HCT116 (cell line): ENCODE measurements at regions not wholly inside any gene's neighbourhood (a gene's known extent, or its start where the extent isn't known, plus 50 kb on each side); places are given as distances from the start of the nearest gene placed in this dataset.

ENCODE experiments used
- ATAC-seq: fragments of 200-7000 bp; cut with Tn5 transposase; 2 replicates; pipeline ENCODE4 v1.9.1; 2020; ENCODE audit warnings: mild to moderate bottlenecking, moderate library complexity
- BruUV-seq: library from RNA; stranded (reverse); fragments of 400-500 nt; replicated peaks from 2 replicates; lab custom pipeline; 2021; lab: Mats Ljungman, UMichigan
- CTCF ChIA-PET: fragments of 300-600 bp; sonication (Branson Sonifier 250); formaldehyde crosslinking; loops from one replicate; lab custom pipeline; 2021; ENCODE audit warnings: antibody characterized with exemption; lab: Charles Lee
- POLR2A ChIA-PET: fragments of 300-600, 350-600 bp; sonication (Branson Sonifier 250); formaldehyde crosslinking; loops from one replicate; lab custom pipeline; 2021; ENCODE audit warnings: antibody characterized with exemption; lab: Charles Lee
- RAD21 ChIA-PET, 2 experiments: fragments of 300-600 bp; sonication (Branson Sonifier 250); formaldehyde crosslinking; loops; one replicate each; lab custom pipeline; 2023; ENCODE audit warnings: low total read pairs in 2 of 2; ENCODE audit not compliant: uncharacterized antibody in 2 of 2, unreplicated experiment in 2 of 2, low non-redundant PET in 1 of 2; lab: Charles Lee
- DNase-seq: peaks from one replicate; pipeline ENCODE4 v3.0.0-alpha.2; 2010; ENCODE audit warnings: low read depth, low spot score
- H2AFZ ChIP-seq: fragments of 200-600 bp; shearing (Covaris generic), sonication (generic); 2 replicates; pipeline ENCODE4 v1.6.1; 2017; ENCODE audit warnings: low read depth, mixed run types, mixed read lengths, antibody characterized with exemption, low read length; ENCODE audit not compliant: poor library complexity, severe bottlenecking
- H3K27ac ChIP-seq: 2 replicates; pipeline ENCODE4 v1.5.1; 2012; ENCODE audit warnings: low read depth, low read length
- H3K27me3 ChIP-seq: fragments of 200-600 bp; sonication (generic); 2 replicates; pipeline ENCODE4 v1.6.1; 2016; ENCODE audit warnings: mixed run types, low read length, mixed read lengths; ENCODE audit not compliant: insufficient read depth
- H3K36me3 ChIP-seq, 2 experiments: fragments of 200-500 bp in 1 of 2; fragments of 200-600 bp in 1 of 2; sonication (Bioruptor generic) in 1 of 2; sonication (generic) in 1 of 2; 2 replicates each; pipeline versions ENCODE4 v1.5.1 to v1.6.1; 2014 to 2016; ENCODE audit warnings: low read length in 2 of 2, inconsistent platforms in 1 of 2, mixed read lengths in 1 of 2, mixed run types in 1 of 2; ENCODE audit not compliant: insufficient read depth in 2 of 2, control insufficient read depth in 1 of 2
- H3K4me1 ChIP-seq, 2 experiments: fragments of 200-600 bp in 1 of 2; sonication (generic) in 1 of 2; 2 replicates each; pipeline versions ENCODE4 v1.5.1 to v1.6.1; 2012 to 2017; ENCODE audit warnings: low read length in 2 of 2, inconsistent platforms in 1 of 2, mild to moderate bottlenecking in 1 of 2, mixed read lengths in 1 of 2, mixed run types in 1 of 2, moderate library complexity in 1 of 2; ENCODE audit not compliant: insufficient read depth in 2 of 2, control insufficient read depth in 1 of 2
- H3K4me2 ChIP-seq: fragments of 200-600 bp; sonication (generic); 2 replicates; pipeline ENCODE4 v1.6.1; 2017; ENCODE audit warnings: mixed run types, low read length, mixed read lengths
- H3K4me3 ChIP-seq, 2 experiments: fragments of 200-600 bp in 1 of 2; sonication (generic) in 1 of 2; replicated peaks in 1 of 2; 2 replicates each; pipeline ENCODE4 v1.5.1; 2011 to 2016; ENCODE audit warnings: low read length in 2 of 2, control low read depth in 1 of 2, low read depth in 1 of 2, mild to moderate bottlenecking in 1 of 2, mixed read lengths in 1 of 2, mixed run types in 1 of 2
- H3K79me2 ChIP-seq: fragments of 200-600 bp; sonication (generic); 2 replicates; pipeline ENCODE4 v1.6.1; 2017; ENCODE audit warnings: mild to moderate bottlenecking, mixed run types, low read length, moderate library complexity, mixed read lengths; ENCODE audit not compliant: insufficient read depth
- H3K9ac ChIP-seq: fragments of 200-600 bp; sonication (generic); 2 replicates; pipeline ENCODE4 v1.6.1; 2016; ENCODE audit warnings: low read length, mixed read lengths
- H3K9me2 ChIP-seq: fragments of 200-600 bp; sonication (generic), shearing (Covaris generic); 2 replicates; pipeline ENCODE4 v1.6.1; 2017; ENCODE audit warnings: mixed run types, mild to moderate bottlenecking, moderate library complexity; ENCODE audit not compliant: insufficient read depth
- H3K9me3 ChIP-seq, 2 experiments: fragments of 200-500 bp in 1 of 2; fragments of 200-600 bp in 1 of 2; sonication (Bioruptor generic) in 1 of 2; sonication (generic) in 1 of 2; 2 replicates each; pipeline ENCODE4 v1.6.1; 2014 to 2017; ENCODE audit warnings: low read length in 2 of 2, mixed read lengths in 2 of 2, inconsistent platforms in 1 of 2, low read depth in 1 of 2, mild to moderate bottlenecking in 1 of 2, mixed run types in 1 of 2, moderate library complexity in 1 of 2; ENCODE audit not compliant: control insufficient read depth in 1 of 2, insufficient read depth in 1 of 2
- H4K20me1 ChIP-seq: fragments of 200-600 bp; sonication (generic), shearing (Covaris generic); 2 replicates; pipeline ENCODE4 v1.6.1; 2017; ENCODE audit warnings: mixed run types, mild to moderate bottlenecking, moderate library complexity; ENCODE audit not compliant: insufficient read depth
- CBX3 ChIP-seq: IDR thresholded peaks from 2 replicates; pipeline ENCODE4 v1.6.1; 2012; ENCODE audit warnings: low read depth
- CEBPB ChIP-seq: IDR thresholded peaks from 2 replicates; pipeline ENCODE4 v1.6.1; 2012; ENCODE audit warnings: low read depth
- EZH2 ChIP-seq: fragments of 200-600 bp; sonication (generic); IDR thresholded peaks from 2 replicates; pipeline ENCODE4 v1.6.1; 2017; ENCODE audit warnings: antibody characterized with exemption, mixed run types
- EZH2phosphoT487 ChIP-seq: fragments of 200-600 bp; IDR thresholded peaks from 2 replicates; pipeline ENCODE4 v1.6.1; 2018; ENCODE audit warnings: antibody characterized with exemption, borderline replicate concordance
- FOSL1 ChIP-seq: IDR thresholded peaks from 2 replicates; pipeline ENCODE4 v1.6.1; 2012; ENCODE audit warnings: low read depth
- JUND ChIP-seq: IDR thresholded peaks from 2 replicates; pipeline ENCODE4 v1.6.1; 2012
- POLR2A ChIP-seq: IDR thresholded peaks from 2 replicates; pipeline ENCODE4 v1.7.0; 2011; ENCODE audit warnings: borderline replicate concordance; ENCODE audit not compliant: insufficient read depth, insufficient read length; ENCODE audit errors: extremely low read depth
- RAD21 ChIP-seq: IDR thresholded peaks from 2 replicates; pipeline ENCODE4 v1.6.1; 2012; ENCODE audit warnings: low read depth, mild to moderate bottlenecking
- TCF7L2 ChIP-seq: IDR thresholded peaks from 2 replicates; pipeline ENCODE4 v1.7.0; 2011; ENCODE audit warnings: borderline replicate concordance, inconsistent platforms; ENCODE audit not compliant: insufficient read depth, insufficient read length; ENCODE audit errors: extremely low read depth
- YY1 ChIP-seq: IDR thresholded peaks from 2 replicates; pipeline ENCODE4 v1.6.1; 2011; ENCODE audit warnings: low read length, low read depth, moderate library complexity, mild to moderate bottlenecking; ENCODE audit not compliant: insufficient replicate concordance; ENCODE audit errors: extremely low read depth
- ZFX ChIP-seq: fragments of 450-650 bp; IDR thresholded peaks from 2 replicates; pipeline ENCODE4 v1.6.1; 2017
- ZNF274 ChIP-seq: fragments of 200-500 bp; sonication (Bioruptor generic); IDR thresholded peaks from 2 replicates; pipeline ENCODE4 v1.6.1; 2014; ENCODE audit warnings: mild to moderate bottlenecking, low read depth, low read length, inconsistent platforms
- intact Hi-C: fragments of 100-400 bp; cut with micrococcal nuclease; formaldehyde crosslinking; loops from 2 replicates; pipeline ENCODE4 v1.10.0; 2022
- TF ChIP-seq, protein P1 (sequence below): IDR thresholded peaks from 2 replicates; pipeline ENCODE4 v1.6.1; 2012
- TF ChIP-seq, protein P2 (sequence below), 3 experiments: fragments of 200-600 bp in 1 of 3; sonication (generic) in 1 of 3; IDR thresholded peaks in 2 of 3; conservative IDR thresholded peaks in 1 of 3; 2 replicates each; pipeline ENCODE4 v1.5.1; 2012 to 2017; ENCODE audit warnings: low read depth in 2 of 3, low read length in 2 of 3, antibody characterized with exemption in 1 of 3, borderline replicate concordance in 1 of 3, control low read depth in 1 of 3, mild to moderate bottlenecking in 1 of 3, mixed read lengths in 1 of 3, mixed run types in 1 of 3, moderate library complexity in 1 of 3; ENCODE audit not compliant: insufficient read depth in 1 of 3
- TF ChIP-seq, protein P3 (sequence below): IDR thresholded peaks from 2 replicates; pipeline ENCODE4 v1.6.1; 2012; ENCODE audit warnings: low read depth

DNA sequence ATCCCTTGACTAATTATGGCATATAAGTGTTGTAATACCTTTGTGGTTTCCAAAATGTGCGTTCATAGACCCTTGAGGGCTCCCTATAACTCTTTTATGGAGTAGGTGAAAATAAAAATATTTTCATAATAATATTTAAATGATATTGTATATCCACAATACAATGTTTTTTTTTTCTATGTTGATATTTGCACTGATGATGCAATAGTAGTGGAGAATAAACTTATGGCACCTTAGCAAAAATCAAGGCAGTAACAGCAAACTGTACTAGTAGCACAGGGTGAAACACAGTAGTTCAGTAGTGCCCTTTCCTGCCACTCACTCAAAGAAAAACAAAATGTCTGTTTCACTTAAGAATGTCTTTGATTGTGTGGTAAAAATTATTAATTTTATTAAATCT is 465.3 kb downstream of the C4orf33 start:
- Histone ChIP-seq H3K4me1 (no peaks in the 10 kb centered on the region), H3K9me2 (no peaks in the 10 kb centered on the region), H3K27ac (no peak overlapping the region), H2AFZ (no peak overlapping the region)
- ATAC-seq = no peak
- POLR2A ChIA-PET = no interaction called here
- TF ChIP-seq EZH2phosphoT487 = no peak
- no peak for TF ChIP-seq YY1
- TF ChIP-seq, protein P1, sequence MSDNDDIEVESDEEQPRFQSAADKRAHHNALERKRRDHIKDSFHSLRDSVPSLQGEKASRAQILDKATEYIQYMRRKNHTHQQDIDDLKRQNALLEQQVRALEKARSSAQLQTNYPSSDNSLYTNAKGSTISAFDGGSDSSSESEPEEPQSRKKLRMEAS = no peak
- TF ChIP-seq FOSL1 = no peak
- TF ChIP-seq TCF7L2 = no peak
- TF ChIP-seq JUND = no peak
- TF ChIP-seq ZFX = no peak
- no peak for TF ChIP-seq EZH2
- no peak for TF ChIP-seq ZNF274
- no peak for TF ChIP-seq RAD21
- TF ChIP-seq, all 23 proteins: peak for 0
- no peaks in the 10 kb centered on the region for H3K36me3 ChIP-seq
- H3K4me3 ChIP-seq = no peak overlapping the region
- no peak overlapping the region for H3K9ac ChIP-seq
- no TSS peak for BruUV-seq
- no peaks in the 10 kb centered on the region for H3K27me3 ChIP-seq
- intact Hi-C loops = no loop called here
- ChIA-PET CTCF (no interaction called here), RAD21 (no interaction called here)
- no peaks in the 10 kb centered on the region for H3K79me2 ChIP-seq
- H4K20me1 ChIP-seq = no peaks in the 10 kb centered on the region
- no peak overlapping the region for H3K4me2 ChIP-seq
- no peaks in the 10 kb centered on the region for H3K9me3 ChIP-seq
- no peak for DNase-seq

DNA sequence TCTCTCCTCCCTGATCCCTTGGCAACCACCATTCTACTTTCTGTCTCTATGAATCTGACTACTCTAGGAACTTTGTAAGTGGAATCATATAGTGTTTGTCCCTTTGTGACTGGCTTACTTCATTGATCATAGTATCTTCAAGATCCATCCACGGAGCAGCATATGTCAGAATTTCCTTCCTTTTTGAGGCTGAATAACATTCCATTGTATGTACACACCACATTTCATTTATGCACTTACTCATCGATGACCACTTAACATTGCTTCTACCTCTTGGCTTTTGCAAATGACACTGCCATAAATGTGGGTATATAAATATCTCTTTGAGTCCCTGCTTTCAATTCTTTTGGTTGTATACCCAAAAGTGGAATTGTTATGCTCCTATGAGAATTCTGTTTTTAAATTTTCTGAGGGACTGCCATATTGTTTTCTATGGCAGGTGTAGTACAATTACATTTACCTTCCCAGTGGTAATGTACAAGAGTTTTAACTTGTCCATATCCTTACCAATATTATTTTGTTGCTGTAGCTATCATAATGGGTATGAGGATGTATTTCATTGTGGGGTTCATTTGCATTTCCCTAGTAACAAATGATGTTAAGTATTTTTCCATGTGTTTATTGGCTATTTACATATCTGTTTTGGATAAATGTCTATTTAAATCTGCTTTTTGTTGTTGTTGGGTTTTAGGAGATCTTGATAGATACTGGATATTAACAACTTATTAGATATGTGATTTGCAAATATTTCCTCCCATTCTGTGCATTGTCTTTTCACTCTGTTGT is 466.1 kb downstream of the C4orf33 start:
- ChIA-PET CTCF (no interaction called here), POLR2A (no interaction called here), RAD21 (no interaction called here)
- Histone ChIP-seq H2AFZ (no peak overlapping the region), H3K36me3 (no peaks in the 10 kb centered on the region), H3K4me3 (no peak overlapping the region), H3K9me3 (no peaks in the 10 kb centered on the region), H3K79me2 (no peaks in the 10 kb centered on the region), H3K27me3 (no peaks in the 10 kb centered on the region), H3K9ac (no peak overlapping the region), H3K4me2 (no peak overlapping the region), H3K4me1 (no peaks in the 10 kb centered on the region), H4K20me1 (no peaks in the 10 kb centered on the region), H3K27ac (no peak overlapping the region), H3K9me2 (no peaks in the 10 kb centered on the region)
- BruUV-seq = no TSS peak
- DNase-seq = no peak
- ATAC-seq = no peak
- intact Hi-C loops = no loop called here
- TF ChIP-seq, protein P2, sequence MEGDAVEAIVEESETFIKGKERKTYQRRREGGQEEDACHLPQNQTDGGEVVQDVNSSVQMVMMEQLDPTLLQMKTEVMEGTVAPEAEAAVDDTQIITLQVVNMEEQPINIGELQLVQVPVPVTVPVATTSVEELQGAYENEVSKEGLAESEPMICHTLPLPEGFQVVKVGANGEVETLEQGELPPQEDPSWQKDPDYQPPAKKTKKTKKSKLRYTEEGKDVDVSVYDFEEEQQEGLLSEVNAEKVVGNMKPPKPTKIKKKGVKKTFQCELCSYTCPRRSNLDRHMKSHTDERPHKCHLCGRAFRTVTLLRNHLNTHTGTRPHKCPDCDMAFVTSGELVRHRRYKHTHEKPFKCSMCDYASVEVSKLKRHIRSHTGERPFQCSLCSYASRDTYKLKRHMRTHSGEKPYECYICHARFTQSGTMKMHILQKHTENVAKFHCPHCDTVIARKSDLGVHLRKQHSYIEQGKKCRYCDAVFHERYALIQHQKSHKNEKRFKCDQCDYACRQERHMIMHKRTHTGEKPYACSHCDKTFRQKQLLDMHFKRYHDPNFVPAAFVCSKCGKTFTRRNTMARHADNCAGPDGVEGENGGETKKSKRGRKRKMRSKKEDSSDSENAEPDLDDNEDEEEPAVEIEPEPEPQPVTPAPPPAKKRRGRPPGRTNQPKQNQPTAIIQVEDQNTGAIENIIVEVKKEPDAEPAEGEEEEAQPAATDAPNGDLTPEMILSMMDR (IDR thresholded peaks at IDR 0.05 in 2 of 3, conservative IDR thresholded peaks at IDR 0.05 in 1 of 3; ENCODE audit: borderline replicate concordance in 1 of 3, insufficient read depth in 1 of 3, low read depth in 2 of 3, low read length in 2 of 3) = no peak
- no peak for TF ChIP-seq JUND
- TF ChIP-seq CBX3 = no peak
- TF ChIP-seq, protein P3, sequence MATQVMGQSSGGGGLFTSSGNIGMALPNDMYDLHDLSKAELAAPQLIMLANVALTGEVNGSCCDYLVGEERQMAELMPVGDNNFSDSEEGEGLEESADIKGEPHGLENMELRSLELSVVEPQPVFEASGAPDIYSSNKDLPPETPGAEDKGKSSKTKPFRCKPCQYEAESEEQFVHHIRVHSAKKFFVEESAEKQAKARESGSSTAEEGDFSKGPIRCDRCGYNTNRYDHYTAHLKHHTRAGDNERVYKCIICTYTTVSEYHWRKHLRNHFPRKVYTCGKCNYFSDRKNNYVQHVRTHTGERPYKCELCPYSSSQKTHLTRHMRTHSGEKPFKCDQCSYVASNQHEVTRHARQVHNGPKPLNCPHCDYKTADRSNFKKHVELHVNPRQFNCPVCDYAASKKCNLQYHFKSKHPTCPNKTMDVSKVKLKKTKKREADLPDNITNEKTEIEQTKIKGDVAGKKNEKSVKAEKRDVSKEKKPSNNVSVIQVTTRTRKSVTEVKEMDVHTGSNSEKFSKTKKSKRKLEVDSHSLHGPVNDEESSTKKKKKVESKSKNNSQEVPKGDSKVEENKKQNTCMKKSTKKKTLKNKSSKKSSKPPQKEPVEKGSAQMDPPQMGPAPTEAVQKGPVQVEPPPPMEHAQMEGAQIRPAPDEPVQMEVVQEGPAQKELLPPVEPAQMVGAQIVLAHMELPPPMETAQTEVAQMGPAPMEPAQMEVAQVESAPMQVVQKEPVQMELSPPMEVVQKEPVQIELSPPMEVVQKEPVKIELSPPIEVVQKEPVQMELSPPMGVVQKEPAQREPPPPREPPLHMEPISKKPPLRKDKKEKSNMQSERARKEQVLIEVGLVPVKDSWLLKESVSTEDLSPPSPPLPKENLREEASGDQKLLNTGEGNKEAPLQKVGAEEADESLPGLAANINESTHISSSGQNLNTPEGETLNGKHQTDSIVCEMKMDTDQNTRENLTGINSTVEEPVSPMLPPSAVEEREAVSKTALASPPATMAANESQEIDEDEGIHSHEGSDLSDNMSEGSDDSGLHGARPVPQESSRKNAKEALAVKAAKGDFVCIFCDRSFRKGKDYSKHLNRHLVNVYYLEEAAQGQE = no peak
- no peak for TF ChIP-seq CEBPB
- TF ChIP-seq ZNF274 = no peak
- no peak for TF ChIP-seq ZFX
- TF ChIP-seq POLR2A = no peak
- TF ChIP-seq FOSL1 = no peak
